GM06990 (cell line): ENCODE measurements at regions not wholly inside any gene's neighbourhood (a gene's known extent, or its start where the extent isn't known, plus 50 kb on each side); places are given as distances from the start of the nearest gene placed in this dataset.
"Not testable (repeated sequence)": the region's sequence is repeated elsewhere in the genome, so short reads cannot be mapped to it uniquely, and the experiment has no call there.

Experiments
- DNase-seq: peaks from one replicate; pipeline ENCODE4 v3.0.0-alpha.2; 2011; ENCODE audit not compliant: insufficient read length; ENCODE audit errors: extremely low read depth
- H3K27me3 ChIP-seq: replicated peaks from 2 replicates; pipeline ENCODE4 v1.6.0; 2011; ENCODE audit warnings: low read length; ENCODE audit not compliant: control insufficient read depth, insufficient read depth
- H3K36me3 ChIP-seq: 2 replicates; pipeline ENCODE4 v1.5.1; 2011; ENCODE audit warnings: low read length; ENCODE audit not compliant: control insufficient read depth, insufficient read depth
- H3K4me3 ChIP-seq: replicated peaks from 2 replicates; pipeline ENCODE4 v1.5.1; 2011; ENCODE audit warnings: low read depth, mild to moderate bottlenecking, control low read depth, low read length
- CTCF ChIP-seq: IDR thresholded peaks from 2 replicates; pipeline ENCODE4 v1.5.1; 2011; ENCODE audit warnings: low read length, control low read depth, mild to moderate bottlenecking, inconsistent platforms; ENCODE audit not compliant: insufficient read depth, poor library complexity, severe bottlenecking

DNA sequence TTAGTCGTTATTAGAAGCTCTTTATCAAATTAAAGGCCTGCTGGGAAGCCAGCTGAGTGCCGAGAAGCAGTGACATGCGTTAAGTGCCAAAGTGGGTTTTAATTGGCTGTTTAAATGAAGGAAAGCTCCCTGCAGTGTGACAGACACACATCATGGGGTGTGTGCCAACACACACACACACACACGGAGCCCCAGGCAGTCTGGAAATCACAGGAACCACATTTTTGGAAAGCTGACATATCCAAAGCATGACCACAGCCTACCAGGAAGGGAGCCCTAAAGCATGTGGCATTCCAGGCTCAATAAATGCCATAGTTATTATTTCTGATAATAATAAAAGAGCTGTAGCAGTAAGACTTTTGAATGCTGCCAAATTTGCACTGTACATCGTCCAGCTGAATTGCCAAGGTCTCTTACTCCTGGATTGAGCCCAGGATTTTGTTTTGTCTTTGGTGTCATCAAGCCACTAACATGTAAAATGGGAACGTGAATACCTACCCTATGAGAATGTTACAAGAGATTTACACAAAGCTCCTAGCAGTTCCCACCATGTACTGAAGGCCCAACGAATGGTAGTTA is 135.1 kb downstream of the TMEM30B start:
- TF ChIP-seq CTCF = no peak
- H3K4me3 ChIP-seq = no peak overlapping the region
- no peak for DNase-seq

DNA sequence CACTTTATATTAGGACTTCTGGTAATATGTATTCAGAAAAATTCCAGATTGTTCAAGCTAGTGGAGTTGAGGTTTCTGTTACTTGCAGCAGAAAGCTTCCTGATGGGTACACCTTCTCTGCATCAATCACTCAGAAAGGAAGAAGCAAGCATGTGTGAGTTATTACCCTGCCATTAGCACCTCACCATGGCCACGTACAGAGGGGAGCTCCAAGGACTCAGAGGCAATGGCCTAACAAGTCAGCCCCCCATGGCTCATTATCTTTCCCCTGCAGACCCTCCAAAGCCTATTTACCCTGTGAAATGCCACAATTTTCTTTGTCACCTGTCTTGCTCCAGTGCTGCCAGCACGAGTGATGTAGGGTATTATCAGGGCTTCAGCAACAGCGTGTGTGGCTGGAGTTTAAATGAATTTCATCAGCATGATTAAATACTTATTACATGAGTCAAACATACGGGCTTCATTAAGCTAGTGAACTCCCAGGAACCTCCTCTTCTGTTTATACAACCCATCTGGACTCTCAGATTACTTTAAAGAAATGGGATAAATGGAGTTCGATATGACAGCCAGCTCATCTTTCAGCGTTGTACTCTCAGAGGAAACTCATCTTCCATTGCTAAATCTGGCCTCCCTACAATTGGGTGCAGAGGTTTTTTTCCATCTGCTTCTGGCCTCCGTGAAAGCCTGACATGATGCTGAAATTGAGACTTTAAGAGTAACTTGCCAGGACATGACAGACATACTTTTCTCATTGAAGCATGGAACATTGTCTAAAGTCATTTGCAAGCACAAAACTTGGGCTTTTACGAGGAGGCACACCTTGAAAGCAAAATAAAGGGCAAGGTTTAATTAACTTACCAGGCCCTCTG is 135.9 kb downstream of the TMEM30B start:
- Histone ChIP-seq H3K4me3 (no peak overlapping the region), H3K27me3 (no peaks in the 10 kb centered on the region), H3K36me3 (no peaks in the 10 kb centered on the region)
- no peak for TF ChIP-seq CTCF
- DNase-seq = no peak

More for the DNA sequence above, 135.1 kb downstream of the TMEM30B start:
- Histone ChIP-seq H3K36me3 (no peaks in the 10 kb centered on the region), H3K27me3 (no peaks in the 10 kb centered on the region)

GRCh38 chr14:61144117-61145033 is 136.8 kb downstream of the TMEM30B start:
- not testable (repeated sequence) for H3K27me3 ChIP-seq, DNase-seq, H3K36me3 ChIP-seq, H3K4me3 ChIP-seq

- H3K4me3 ChIP-seq = no peak overlapping the region
- no peaks in the 10 kb centered on the region for H3K27me3 ChIP-seq
- H3K36me3 ChIP-seq = no peaks in the 10 kb centered on the region
- DNase-seq = no peak
- TF ChIP-seq CTCF = no peak
Observed at GRCh38 chr14:61140872-61141271, 140.3 kb downstream of the TMEM30B start.

GRCh38 chr14:61140271-61140670 is 140.9 kb downstream of the TMEM30B start:
- no peak for DNase-seq
- TF ChIP-seq CTCF = no peak

More at GRCh38 chr14:61140271-61140670, 140.9 kb downstream of the TMEM30B start:
- Histone ChIP-seq H3K27me3 (no peaks in the 10 kb centered on the region), H3K36me3 (no peaks in the 10 kb centered on the region), H3K4me3 (no peak overlapping the region)
